Activated CD4-positive, alpha-beta T cell treated with anti-CD3 and anti-CD28 coated beads for 36 hours (primary cell): ENCODE measurements at regions not wholly inside any gene's neighbourhood (a gene's known extent, or its start where the extent isn't known, plus 50 kb on each side); places are given as distances from the start of the nearest gene placed in this dataset.

ENCODE experiments used
- ATAC-seq: fragments of 200-7000 bp; cut with Tn5 transposase; one replicate; pipeline ENCODE4 v1.10.0; 2021; ENCODE audit warnings: mild to moderate bottlenecking, moderate library complexity
- CTCF ChIA-PET: fragments of 350-600 bp; sonication (Branson Sonifier 250); formaldehyde crosslinking; loops from one replicate; lab custom pipeline; 2021; ENCODE audit warnings: antibody characterized with exemption; lab: Charles Lee
- POLR2A ChIA-PET: fragments of 350-600 bp; sonication (Branson Sonifier 250); formaldehyde crosslinking; loops from one replicate; lab custom pipeline; 2021; ENCODE audit warnings: antibody characterized with exemption, inconsistent platforms; lab: Charles Lee
- DNase-seq: peaks from one replicate; pipeline ENCODE4 v3.0.0-alpha.2; 2020
- H3K27ac Mint-ChIP-seq: one replicate; pipeline ENCODE4 v1.8.0; 2021; ENCODE audit warnings: mixed read lengths
- H3K27me3 Mint-ChIP-seq: one replicate; pipeline ENCODE4 v1.8.0; 2021; ENCODE audit warnings: mixed read lengths
- H3K36me3 Mint-ChIP-seq: one replicate; pipeline ENCODE4 v1.8.0; 2021; ENCODE audit warnings: low read depth, mixed read lengths
- H3K4me1 Mint-ChIP-seq: one replicate; pipeline ENCODE4 v1.8.0; 2021; ENCODE audit warnings: mixed read lengths
- H3K4me3 Mint-ChIP-seq: one replicate; pipeline ENCODE4 v1.8.0; 2021; ENCODE audit warnings: mild to moderate bottlenecking, moderate library complexity, mixed read lengths
- H3K9me3 Mint-ChIP-seq: one replicate; pipeline ENCODE4 v1.8.0; 2021; ENCODE audit warnings: low read depth, mixed read lengths
- intact Hi-C, 2 experiments: fragments of 100-400 bp; cut with DNase I in 1 of 2; cut with micrococcal nuclease in 1 of 2; formaldehyde crosslinking; loops; one replicate each; pipeline versions ENCODE4 v1.14.2 to v1.15.1; 2022 to 2024; cut with DNase I, micrococcal nuclease

GRCh38 chr5:33235824-33236223 lies 204.9 kb upstream of the TARS1 start:
- no peaks in the 10 kb centered on the region for H3K36me3 Mint-ChIP-seq
- ChIA-PET CTCF (no interaction called here), POLR2A (no interaction called here)
- H3K27ac Mint-ChIP-seq: no peak overlapping the region
- peaks cover 3% of the 10 kb centered on the region for H3K9me3 Mint-ChIP-seq
- peak; percentile 74 for ATAC-seq
- H3K27me3 Mint-ChIP-seq: no peaks in the 10 kb centered on the region
- no peak for DNase-seq
- intact Hi-C loops: no loop called here
- no peak overlapping the region for H3K4me3 Mint-ChIP-seq
- H3K4me1 Mint-ChIP-seq: peaks cover 7% of the 10 kb centered on the region

GRCh38 chr5:33237471-33237870 lies 203.3 kb upstream of the TARS1 start:
- H3K27me3 Mint-ChIP-seq: no peaks in the 10 kb centered on the region
- ChIA-PET POLR2A (no interaction called here), CTCF (no interaction called here)
- H3K4me1 Mint-ChIP-seq: peaks cover 11% of the 10 kb centered on the region
- peak; percentile 4 for DNase-seq
- H3K36me3 Mint-ChIP-seq: no peaks in the 10 kb centered on the region
- intact Hi-C loops: no loop called here
- no peak for ATAC-seq
- H3K9me3 Mint-ChIP-seq: peaks cover 3% of the 10 kb centered on the region
- H3K27ac Mint-ChIP-seq: no peak overlapping the region
- H3K4me3 Mint-ChIP-seq: no peak overlapping the region

- Mint-ChIP-seq H3K27me3 (no peaks in the 10 kb centered on the region), H3K27ac (no peak overlapping the region), H3K4me1 (peaks cover 11% of the 10 kb centered on the region), H3K4me3 (no peak overlapping the region), H3K36me3 (no peaks in the 10 kb centered on the region), H3K9me3 (peaks cover 3% of the 10 kb centered on the region)
- intact Hi-C loops: no loop called here
- POLR2A ChIA-PET: interaction anchor here (0.7 kb wide), 1 partner anchor 188 kb away, joined by 4 read pairs; no protein-coding TSS in a partner anchor
- CTCF ChIA-PET: no interaction called here
- DNase-seq: no peak
- no peak for ATAC-seq
Observed at GRCh38 chr5:33238826-33239695, 201.7 kb upstream of the TARS1 start.

GRCh38 chr5:33240558-33240957 lies 200.2 kb upstream of the TARS1 start:
- DNase-seq (no peak), ATAC-seq (no peak)
- H3K4me3 Mint-ChIP-seq: no peak overlapping the region
- ChIA-PET CTCF (no interaction called here), POLR2A (no interaction called here)
- H3K27me3 Mint-ChIP-seq: no peaks in the 10 kb centered on the region
- H3K36me3 Mint-ChIP-seq: no peaks in the 10 kb centered on the region
- H3K9me3 Mint-ChIP-seq: peaks cover 3% of the 10 kb centered on the region
- no peak overlapping the region for H3K27ac Mint-ChIP-seq
- H3K4me1 Mint-ChIP-seq: peaks cover 11% of the 10 kb centered on the region
- intact Hi-C loops: no loop called here

- ATAC-seq: no peak
- Mint-ChIP-seq H3K27me3 (no peaks in the 10 kb centered on the region), H3K36me3 (no peaks in the 10 kb centered on the region), H3K4me1 (peaks cover 3% of the 10 kb centered on the region), H3K4me3 (no peak overlapping the region), H3K27ac (no peak overlapping the region), H3K9me3 (peaks cover 3% of the 10 kb centered on the region)
- intact Hi-C loops: no loop called here
- ChIA-PET POLR2A (no interaction called here), CTCF (interaction anchor here (0.7 kb wide), 1 partner anchor 8 kb away, joined by 3 read pairs; no protein-coding TSS in a partner anchor)
- no peak for DNase-seq
Observed at GRCh38 chr5:33241802-33242201, 199.0 kb upstream of the TARS1 start.

GRCh38 chr5:33242277-33242676 lies 198.5 kb upstream of the TARS1 start:
- no peak for DNase-seq
- intact Hi-C loops: no loop called here
- ATAC-seq: no peak
- Mint-ChIP-seq H3K36me3 (no peaks in the 10 kb centered on the region), H3K27ac (no peak overlapping the region), H3K27me3 (no peaks in the 10 kb centered on the region), H3K4me1 (peaks cover 3% of the 10 kb centered on the region), H3K4me3 (no peak overlapping the region), H3K9me3 (peaks cover 3% of the 10 kb centered on the region)
- ChIA-PET POLR2A (no interaction called here), CTCF (interaction anchor here (0.7 kb wide), 1 partner anchor 7 kb away, joined by 3 read pairs; no protein-coding TSS in a partner anchor)

- Mint-ChIP-seq H3K36me3 (no peaks in the 10 kb centered on the region), H3K4me3 (no peak overlapping the region), H3K9me3 (peaks cover 3% of the 10 kb centered on the region), H3K27me3 (no peaks in the 10 kb centered on the region), H3K27ac (no peak overlapping the region), H3K4me1 (peaks cover 3% of the 10 kb centered on the region)
- DNase-seq: no peak
- ChIA-PET CTCF (no interaction called here), POLR2A (no interaction called here)
- intact Hi-C loops: no loop called here
- ATAC-seq: no peak
Observed at GRCh38 chr5:33244441-33245150, 196.2 kb upstream of the TARS1 start.

DNA sequence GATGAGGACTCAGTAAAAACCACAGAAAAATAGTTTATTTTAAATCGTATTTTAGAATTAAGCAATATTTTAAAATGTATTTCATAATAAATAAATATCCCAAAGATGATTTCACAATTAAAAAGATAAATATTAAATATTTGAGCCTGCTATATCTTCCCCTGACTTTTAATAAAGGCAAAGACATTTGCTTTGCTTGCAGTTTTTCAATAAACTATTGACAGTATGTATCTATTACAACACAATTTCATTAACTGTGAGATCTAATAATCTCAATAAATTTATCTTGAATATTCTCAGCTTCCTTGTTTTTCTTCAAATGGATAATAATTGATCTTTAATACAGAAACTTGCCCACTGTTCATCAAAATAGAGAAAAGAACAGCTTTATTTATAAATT lies 186.2 kb upstream of the TARS1 start:
- Mint-ChIP-seq H3K36me3 (no peaks in the 10 kb centered on the region), H3K4me3 (no peak overlapping the region), H3K27me3 (no peaks in the 10 kb centered on the region), H3K9me3 (no peaks in the 10 kb centered on the region), H3K4me1 (no peaks in the 10 kb centered on the region), H3K27ac (no peak overlapping the region)
- DNase-seq (no peak), ATAC-seq (no peak)
- intact Hi-C loops: no loop called here
- ChIA-PET CTCF (no interaction called here), POLR2A (no interaction called here)

- DNase-seq: no peak
- no peaks in the 10 kb centered on the region for H3K9me3 Mint-ChIP-seq
- H3K27me3 Mint-ChIP-seq: no peaks in the 10 kb centered on the region
- ChIA-PET POLR2A (no interaction called here), CTCF (no interaction called here)
- H3K36me3 Mint-ChIP-seq: no peaks in the 10 kb centered on the region
- no peak for ATAC-seq
- H3K4me3 Mint-ChIP-seq: no peak overlapping the region
- H3K4me1 Mint-ChIP-seq: no peaks in the 10 kb centered on the region
- intact Hi-C loops: no loop called here
- H3K27ac Mint-ChIP-seq: no peak overlapping the region
Observed at GRCh38 chr5:33257807-33258429, 182.8 kb upstream of the TARS1 start.

DNA sequence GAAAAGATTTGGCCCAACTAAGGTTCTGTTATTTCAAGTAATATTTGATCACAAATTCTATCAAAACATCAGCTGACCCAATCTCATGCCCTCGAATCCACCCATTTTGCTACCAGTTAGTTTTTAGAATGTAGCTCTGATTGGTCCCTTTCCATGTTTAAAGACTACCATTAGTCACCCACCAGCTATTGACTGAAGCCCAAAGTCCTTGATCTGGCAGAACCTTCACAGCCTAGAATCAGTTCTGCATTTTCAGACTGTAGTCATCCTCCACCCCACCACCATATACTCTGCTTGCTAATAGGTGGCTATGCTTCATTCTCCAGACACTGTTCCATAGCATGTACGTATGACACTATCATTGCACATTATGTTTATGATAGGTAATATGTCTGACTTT lies 182.2 kb upstream of the TARS1 start:
- no peaks in the 10 kb centered on the region for H3K4me1 Mint-ChIP-seq
- H3K27me3 Mint-ChIP-seq: no peaks in the 10 kb centered on the region
- ATAC-seq (no peak), DNase-seq (no peak)
- H3K36me3 Mint-ChIP-seq: no peaks in the 10 kb centered on the region
- intact Hi-C loops: no loop called here
- POLR2A ChIA-PET: no interaction called here
- H3K27ac Mint-ChIP-seq: no peak overlapping the region
- no peaks in the 10 kb centered on the region for H3K9me3 Mint-ChIP-seq
- CTCF ChIA-PET: no interaction called here
- no peak overlapping the region for H3K4me3 Mint-ChIP-seq

DNA sequence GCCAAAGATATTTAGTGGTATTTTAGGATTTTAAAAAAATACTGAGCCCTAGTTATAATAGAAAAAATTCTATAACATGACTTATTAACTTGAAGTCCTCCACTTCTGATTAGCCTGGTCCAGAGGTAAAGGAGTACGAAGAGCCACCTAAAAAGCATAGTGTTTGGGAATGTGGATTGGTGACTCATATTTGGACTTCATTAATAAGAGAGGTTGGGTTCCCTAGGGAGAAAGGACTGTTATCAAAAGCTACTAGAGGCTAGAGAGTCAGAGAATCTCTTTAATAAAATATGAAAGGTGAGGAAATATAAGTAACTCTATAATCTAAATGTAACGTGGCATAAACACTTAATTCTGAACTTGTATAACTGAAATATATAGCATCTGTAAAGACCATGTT lies 180.7 kb upstream of the TARS1 start:
- peaks cover 7% of the 10 kb centered on the region for H3K9me3 Mint-ChIP-seq
- ATAC-seq (no peak), DNase-seq (no peak)
- ChIA-PET POLR2A (no interaction called here), CTCF (no interaction called here)
- no peaks in the 10 kb centered on the region for H3K27me3 Mint-ChIP-seq
- intact Hi-C loops: no loop called here
- H3K36me3 Mint-ChIP-seq: no peaks in the 10 kb centered on the region
- H3K4me3 Mint-ChIP-seq: no peak overlapping the region
- no peaks in the 10 kb centered on the region for H3K4me1 Mint-ChIP-seq
- H3K27ac Mint-ChIP-seq: no peak overlapping the region
